Retinal pigment epithelial cell (primary cell): ENCODE measurements at regions not wholly inside any gene's neighbourhood (a gene's known extent, or its start where the extent isn't known, plus 50 kb on each side); places are given as distances from the start of the nearest gene placed in this dataset.

ENCODE experiments used
- DNase-seq: peaks from one replicate; pipeline ENCODE4 v3.0.0-alpha.2; 2010; ENCODE audit warnings: low read depth
- H3K4me3 ChIP-seq: 2 replicates; pipeline ENCODE4 v1.5.1; 2011; ENCODE audit warnings: mild to moderate bottlenecking, low read length, control low read depth, moderate library complexity
- TF ChIP-seq, protein P1 (sequence below): conservative IDR thresholded peaks from 2 replicates; pipeline ENCODE4 v1.5.1; 2011; ENCODE audit warnings: low read depth, low read length, control low read depth, inconsistent platforms

GRCh38 chr2:45261746-45262145, 252.5 kb upstream of the SIX2 start:
- TF ChIP-seq, protein P1, sequence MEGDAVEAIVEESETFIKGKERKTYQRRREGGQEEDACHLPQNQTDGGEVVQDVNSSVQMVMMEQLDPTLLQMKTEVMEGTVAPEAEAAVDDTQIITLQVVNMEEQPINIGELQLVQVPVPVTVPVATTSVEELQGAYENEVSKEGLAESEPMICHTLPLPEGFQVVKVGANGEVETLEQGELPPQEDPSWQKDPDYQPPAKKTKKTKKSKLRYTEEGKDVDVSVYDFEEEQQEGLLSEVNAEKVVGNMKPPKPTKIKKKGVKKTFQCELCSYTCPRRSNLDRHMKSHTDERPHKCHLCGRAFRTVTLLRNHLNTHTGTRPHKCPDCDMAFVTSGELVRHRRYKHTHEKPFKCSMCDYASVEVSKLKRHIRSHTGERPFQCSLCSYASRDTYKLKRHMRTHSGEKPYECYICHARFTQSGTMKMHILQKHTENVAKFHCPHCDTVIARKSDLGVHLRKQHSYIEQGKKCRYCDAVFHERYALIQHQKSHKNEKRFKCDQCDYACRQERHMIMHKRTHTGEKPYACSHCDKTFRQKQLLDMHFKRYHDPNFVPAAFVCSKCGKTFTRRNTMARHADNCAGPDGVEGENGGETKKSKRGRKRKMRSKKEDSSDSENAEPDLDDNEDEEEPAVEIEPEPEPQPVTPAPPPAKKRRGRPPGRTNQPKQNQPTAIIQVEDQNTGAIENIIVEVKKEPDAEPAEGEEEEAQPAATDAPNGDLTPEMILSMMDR = no peak
- no peak overlapping the region for H3K4me3 ChIP-seq
- no peak for DNase-seq

DNA sequence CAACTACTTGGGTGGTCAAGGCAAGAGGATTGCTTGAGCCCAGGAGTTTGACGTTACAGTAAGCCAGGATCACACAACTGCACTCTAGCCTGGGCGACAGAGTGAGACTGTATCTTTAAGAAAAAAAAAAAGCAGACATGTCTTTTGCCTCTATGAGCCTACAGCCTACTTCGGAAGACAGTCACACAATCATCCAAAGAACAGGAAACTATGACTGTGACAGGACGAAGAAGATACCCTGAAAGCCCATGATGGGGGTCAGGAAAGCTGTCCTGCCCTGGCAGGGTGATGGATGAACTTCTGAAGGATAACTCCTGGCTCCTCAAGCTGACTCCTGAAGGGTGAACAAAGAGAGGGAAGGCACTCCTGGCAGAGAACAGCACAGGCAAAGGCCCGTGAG, 251.7 kb upstream of the SIX2 start:
- no peak for DNase-seq
- TF ChIP-seq, protein P1 = no peak
- no peak overlapping the region for H3K4me3 ChIP-seq

- TF ChIP-seq, protein P1 = no peak
- DNase-seq = no peak
- no peak overlapping the region for H3K4me3 ChIP-seq
Measured at GRCh38 chr2:45259547-45260160, 250.4 kb upstream of the SIX2 start.

DNA sequence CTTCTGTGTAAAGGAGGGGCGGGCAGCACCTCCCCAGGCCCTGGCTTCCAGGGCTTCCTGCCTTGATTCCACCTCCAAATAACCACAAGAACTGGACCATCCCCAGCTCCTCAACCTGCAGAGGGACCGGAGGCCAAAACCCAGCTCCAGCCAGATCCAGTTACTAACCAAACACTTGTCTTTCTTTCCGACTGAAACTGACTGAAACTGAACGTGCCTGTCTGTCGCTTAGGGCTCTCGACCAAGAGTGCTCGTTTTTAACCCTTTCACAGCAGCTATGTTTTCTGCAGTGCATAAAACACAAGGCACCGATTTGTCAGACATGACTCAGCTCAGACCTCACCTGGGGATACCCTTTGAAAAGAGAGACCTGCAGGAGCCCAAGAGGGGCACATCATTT, 249.9 kb upstream of the SIX2 start:
- H3K4me3 ChIP-seq = no peak overlapping the region
- DNase-seq = no peak
- TF ChIP-seq, protein P1 = no peak

DNA sequence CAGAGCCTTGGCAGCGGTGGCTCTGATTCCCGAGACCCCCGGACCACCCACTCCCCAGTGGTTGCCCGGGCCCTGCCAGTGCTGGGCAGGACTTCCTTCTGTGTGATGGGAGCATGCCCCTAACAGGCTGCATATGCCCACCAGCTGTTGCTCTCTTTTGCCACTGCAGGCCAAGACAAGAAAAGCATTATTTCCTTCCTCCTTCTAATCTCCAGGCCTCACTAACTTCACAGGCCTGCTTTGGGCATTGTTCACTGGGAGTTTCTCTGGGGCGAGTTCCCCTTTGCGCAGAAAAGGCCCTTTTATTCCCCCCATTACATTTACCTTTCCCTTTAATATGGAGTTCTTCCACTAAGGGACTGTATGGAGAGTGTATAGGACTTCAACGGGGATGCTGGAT, 249.1 kb upstream of the SIX2 start:
- H3K4me3 ChIP-seq = no peak overlapping the region
- DNase-seq = no peak
- TF ChIP-seq, protein P1 = no peak

- no peak overlapping the region for H3K4me3 ChIP-seq
- DNase-seq = no peak
- TF ChIP-seq, protein P1 = no peak
Measured at GRCh38 chr2:45257820-45258219, 248.6 kb upstream of the SIX2 start.

DNA sequence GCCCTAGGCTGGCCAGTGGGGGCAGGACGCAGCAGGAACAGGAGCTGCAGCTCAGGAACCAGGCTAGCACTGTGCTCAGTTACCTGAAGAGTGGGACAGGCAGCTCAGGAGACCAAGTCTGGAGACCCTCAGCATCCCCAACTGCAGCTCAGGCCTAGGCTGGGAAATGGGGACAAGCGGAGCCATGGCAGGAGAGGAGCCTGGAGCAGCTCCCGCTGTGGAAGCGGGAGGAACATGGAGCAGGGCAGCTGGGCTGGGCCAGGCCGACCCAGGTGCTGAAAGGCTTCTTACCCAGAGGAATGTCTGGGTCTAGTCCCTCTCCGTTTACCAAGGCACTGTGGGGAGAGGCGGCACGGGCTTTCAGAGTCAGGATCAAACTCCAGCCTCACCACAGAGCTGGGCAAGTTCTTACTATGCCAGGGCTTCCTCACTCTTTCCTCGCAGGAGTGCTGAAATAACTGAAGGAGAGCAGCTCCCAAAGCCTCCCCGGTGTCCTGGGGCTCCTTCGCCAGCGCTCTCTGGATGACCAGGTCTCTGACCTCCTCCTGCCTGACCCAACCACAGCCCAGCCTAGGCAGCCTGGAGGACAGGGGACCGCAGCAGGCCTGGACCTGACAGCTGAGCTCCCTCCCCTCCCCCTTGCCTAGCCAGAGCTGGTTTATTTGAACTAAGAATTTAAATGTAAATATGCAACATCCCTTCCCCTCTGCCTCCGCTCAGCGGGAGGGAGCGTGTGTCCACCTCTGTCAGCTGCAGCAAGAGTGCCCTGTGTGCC, 247.8 kb upstream of the SIX2 start:
- TF ChIP-seq, protein P1 = no peak
- DNase-seq = no peak
- no peak overlapping the region for H3K4me3 ChIP-seq
